Ishikawa (cell line): ENCODE measurements at regions not wholly inside any gene's neighbourhood (a gene's known extent, or its start where the extent isn't known, plus 50 kb on each side); places are given as distances from the start of the nearest gene placed in this dataset.

Experiments used
- CEBPB ChIP-seq: IDR thresholded peaks from 2 replicates; pipeline ENCODE4 v1.6.1; 2012
- CREB1 ChIP-seq: IDR thresholded peaks from 2 replicates; pipeline ENCODE4 v1.6.1; 2012; ENCODE audit warnings: low read depth
- EGR1 ChIP-seq: IDR thresholded peaks from 2 replicates; pipeline ENCODE4 v1.6.1; 2012
- EP300 ChIP-seq: IDR thresholded peaks from 2 replicates; pipeline ENCODE4 v1.6.1; 2012; ENCODE audit warnings: borderline replicate concordance
- FOXM1 ChIP-seq: IDR thresholded peaks from 2 replicates; pipeline ENCODE4 v1.6.1; 2012; ENCODE audit warnings: low read depth, borderline replicate concordance
- MAX ChIP-seq: IDR thresholded peaks from 2 replicates; pipeline ENCODE4 v1.6.1; 2012
- NFIC ChIP-seq: IDR thresholded peaks from 2 replicates; pipeline ENCODE4 v1.6.1; 2012
- RAD21 ChIP-seq: IDR thresholded peaks from 2 replicates; pipeline ENCODE4 v1.6.1; 2012; ENCODE audit warnings: low read depth
- REST ChIP-seq: IDR thresholded peaks from 2 replicates; pipeline ENCODE4 v1.6.1; 2012; ENCODE audit warnings: low read depth, mild to moderate bottlenecking
- TAF1 ChIP-seq: IDR thresholded peaks from 2 replicates; pipeline ENCODE4 v1.6.1; 2012; ENCODE audit warnings: low read depth, mild to moderate bottlenecking
- TCF12 ChIP-seq: IDR thresholded peaks from 2 replicates; pipeline ENCODE4 v1.6.1; 2012; ENCODE audit warnings: low read depth
- TEAD4 ChIP-seq: IDR thresholded peaks from 2 replicates; pipeline ENCODE4 v1.6.1; 2012
- USF1 ChIP-seq: IDR thresholded peaks from 2 replicates; pipeline ENCODE4 v1.6.1; 2012
- YY1 ChIP-seq: IDR thresholded peaks from 2 replicates; pipeline ENCODE4 v1.6.1; 2012; ENCODE audit warnings: low read depth
- ZBTB7A ChIP-seq: IDR thresholded peaks from 2 replicates; pipeline ENCODE4 v1.6.1; 2012; ENCODE audit warnings: low read depth

- TF ChIP-seq MAX: no peak
Measured at GRCh38 chr10:65395631-65396030, 1530.2 kb upstream of the LRRTM3 start.

GRCh38 chr10:65396997-65397396 lies 1528.8 kb upstream of the LRRTM3 start:
- TF ChIP-seq CREB1 (no peak), RAD21 (no peak), CEBPB (no peak), YY1 (no peak), EGR1 (no peak), TEAD4 (no peak), ZBTB7A (no peak), USF1 (no peak), TAF1 (no peak), NFIC (no peak), MAX (no peak), TCF12 (no peak), EP300 (no peak), REST (no peak)

GRCh38 chr10:65408401-65408800 lies 1517.4 kb upstream of the LRRTM3 start:
- TF ChIP-seq MAX (no peak), NFIC (no peak), RAD21 (no peak), YY1 (no peak), CREB1 (no peak), EGR1 (no peak), FOXM1 (no peak), TCF12 (no peak), TAF1 (no peak), ZBTB7A (no peak), EP300 (no peak), TEAD4 (no peak)

- TF ChIP-seq TCF12 (no peak), EGR1 (no peak), USF1 (no peak), TAF1 (no peak)
Measured at GRCh38 chr10:65413001-65413400, 1512.8 kb upstream of the LRRTM3 start.

- TF ChIP-seq CREB1 (no peak), CEBPB (no peak), ZBTB7A (no peak), REST (no peak), RAD21 (no peak), USF1 (no peak), EP300 (no peak), TEAD4 (no peak), MAX (no peak), FOXM1 (no peak), EGR1 (no peak), NFIC (no peak), TAF1 (no peak), TCF12 (no peak), YY1 (no peak)
Measured at GRCh38 chr10:65415318-65415717, 1510.5 kb upstream of the LRRTM3 start.

- no peak for TF ChIP-seq RAD21
- TF ChIP-seq MAX: no peak
- TF ChIP-seq CEBPB: no peak
- no peak for TF ChIP-seq NFIC
- TF ChIP-seq REST: no peak
- no peak for TF ChIP-seq ZBTB7A
- no peak for TF ChIP-seq TCF12
- no peak for TF ChIP-seq EGR1
- TF ChIP-seq CREB1: no peak
- no peak for TF ChIP-seq TEAD4
- TF ChIP-seq YY1: no peak
- no peak for TF ChIP-seq EP300
- no peak for TF ChIP-seq TAF1
- TF ChIP-seq USF1: no peak
- TF ChIP-seq FOXM1: no peak
Measured at GRCh38 chr10:65416094-65416493, 1509.7 kb upstream of the LRRTM3 start.
